ENCODE measurements at regions not wholly inside any gene's neighbourhood (a gene's known extent, or its start where the extent isn't known, plus 50 kb on each side); places are given as distances from the start of the nearest gene placed in this dataset.
"Not testable (repeated sequence)": the region's sequence is repeated elsewhere in the genome, so short reads cannot be mapped to it uniquely, and the experiment has no call there.

- DNase-seq = no peak
Observed at GRCh38 chr13:87878706-87879105, 207.5 kb downstream of the SLITRK5 start.

DNA sequence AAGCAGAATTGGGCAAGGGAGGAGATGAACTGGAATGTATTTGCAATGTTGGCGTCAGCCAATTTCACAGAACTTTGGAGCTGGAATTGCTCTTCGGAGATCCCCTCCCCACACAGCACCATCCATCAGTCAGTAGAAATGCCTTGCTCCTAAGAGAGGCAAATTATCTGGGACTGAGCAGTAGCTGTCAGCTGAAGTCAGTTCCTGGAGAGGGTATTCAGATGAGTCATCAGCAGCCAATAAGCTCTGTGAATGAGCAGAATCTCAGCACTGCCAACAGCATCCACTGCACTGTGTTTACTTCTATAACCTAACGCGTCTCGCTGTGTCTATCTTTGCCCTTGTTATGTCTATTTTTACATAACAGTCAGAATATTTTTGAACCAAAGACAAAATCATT is 213.7 kb downstream of the SLITRK5 start:
- DNase-seq = no peak

DNA sequence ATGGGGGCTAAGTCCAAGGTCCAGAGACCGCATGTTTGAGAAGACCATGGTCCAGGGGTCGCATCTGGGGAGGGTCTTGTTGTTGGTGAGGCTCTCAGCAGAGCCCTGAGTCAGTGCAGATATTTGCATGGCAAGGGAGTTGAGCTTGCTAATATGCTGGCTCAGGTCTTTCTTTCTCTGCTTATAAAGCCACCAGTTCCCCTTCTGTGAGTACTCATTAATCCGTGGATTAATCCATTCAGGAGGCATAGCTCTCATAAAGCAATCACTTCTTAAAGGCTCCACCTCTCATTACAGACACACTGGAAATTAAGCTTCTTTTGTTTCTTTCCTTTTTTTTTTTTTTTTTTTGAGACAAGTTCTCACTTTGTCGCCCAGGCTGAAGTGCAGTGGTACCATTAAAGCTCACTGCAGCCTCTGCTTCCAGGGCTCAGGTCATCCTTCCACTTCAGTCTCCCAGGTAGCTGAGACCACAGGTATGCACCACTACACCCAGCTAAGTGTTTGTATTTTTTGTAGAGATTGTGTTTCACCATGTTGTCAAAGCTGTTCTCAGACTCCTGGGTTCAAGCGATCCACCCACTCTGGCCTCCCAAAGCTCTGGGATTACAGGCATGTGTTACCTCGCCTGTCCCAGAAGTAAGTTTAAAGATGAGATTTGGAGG is 216.4 kb downstream of the SLITRK5 start:
- DNase-seq = no peak

GRCh38 chr13:87889254-87889653 is 218.1 kb downstream of the SLITRK5 start:
- DNase-seq = no peak

GRCh38 chr13:87893186-87893585 is 222.0 kb downstream of the SLITRK5 start:
- no peak for DNase-seq

- DNase-seq = no peak
Observed at GRCh38 chr13:87894059-87894458, 222.9 kb downstream of the SLITRK5 start.

GRCh38 chr13:87903553-87903952 is 232.4 kb downstream of the SLITRK5 start:
- DNase-seq = no peak

DNA sequence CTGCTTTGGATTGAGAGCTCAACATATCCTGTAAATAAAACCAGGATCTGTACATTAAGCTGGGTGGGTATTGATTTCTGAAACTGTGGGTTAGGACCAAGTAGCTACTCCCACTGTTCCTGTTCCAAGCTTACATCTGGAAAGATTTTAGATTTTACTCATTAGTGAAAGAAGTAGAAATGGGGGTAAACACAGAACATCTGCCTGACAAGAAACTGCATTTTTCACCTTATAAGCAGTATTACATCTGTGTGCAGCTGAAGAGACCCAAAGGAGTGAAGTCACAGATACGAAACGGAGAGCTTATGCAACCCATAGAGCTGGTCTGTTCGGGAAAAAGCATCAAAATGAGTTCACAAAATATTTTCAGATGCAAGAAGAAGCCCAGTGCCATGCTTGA is 235.2 kb downstream of the SLITRK5 start:
- no peak for DNase-seq

GRCh38 chr13:87907202-87907601 is 236.0 kb downstream of the SLITRK5 start:
- DNase-seq = no peak

DNA sequence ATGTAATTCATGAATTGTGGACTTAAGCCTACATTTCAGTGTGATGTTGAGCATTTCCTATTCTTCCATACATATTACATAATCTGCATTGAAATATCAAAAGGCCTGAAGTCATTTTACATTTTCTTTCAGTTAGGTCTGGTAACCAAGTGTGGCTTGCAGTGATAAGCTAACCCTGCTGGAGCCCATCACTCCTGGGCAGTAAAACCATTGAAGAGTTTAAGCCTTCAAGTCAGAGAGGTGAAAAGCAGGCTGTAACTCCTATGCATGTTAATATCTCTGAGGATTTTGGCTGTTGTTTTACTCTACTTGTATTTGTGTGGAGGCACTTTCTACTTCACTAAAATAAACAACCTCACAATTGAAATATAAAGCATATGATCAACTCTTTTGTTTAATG is 248.8 kb downstream of the SLITRK5 start:
- no peak for DNase-seq

GRCh38 chr13:87923753-87924152 is 252.6 kb downstream of the SLITRK5 start:
- DNase-seq = no peak

- no peak for DNase-seq
Observed at GRCh38 chr13:87925006-87925405, 253.8 kb downstream of the SLITRK5 start.

- no peak for DNase-seq
Observed at GRCh38 chr13:87940776-87941175, 269.6 kb downstream of the SLITRK5 start.

GRCh38 chr13:87941226-87941625 is 270.1 kb downstream of the SLITRK5 start:
- no peak for DNase-seq

DNA sequence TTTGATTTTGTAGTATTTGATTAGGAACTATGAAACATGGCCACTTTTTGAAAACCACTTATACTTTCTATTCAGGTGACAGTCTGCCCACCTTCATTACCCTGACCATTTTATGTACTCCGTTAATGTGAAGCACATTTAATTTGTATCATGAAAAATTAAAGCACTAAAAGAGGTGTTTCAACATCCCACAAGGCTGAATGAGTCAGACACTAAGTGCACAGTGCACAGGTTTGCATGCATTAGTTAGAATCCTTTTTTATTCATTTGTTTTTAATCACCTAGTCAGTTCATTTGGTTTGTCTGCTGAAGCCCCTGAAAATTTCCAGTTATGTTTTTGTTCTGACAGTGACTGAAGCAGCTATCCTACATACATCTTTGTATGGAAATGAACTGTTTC is 271.0 kb downstream of the SLITRK5 start:
- DNase-seq = no peak

DNA sequence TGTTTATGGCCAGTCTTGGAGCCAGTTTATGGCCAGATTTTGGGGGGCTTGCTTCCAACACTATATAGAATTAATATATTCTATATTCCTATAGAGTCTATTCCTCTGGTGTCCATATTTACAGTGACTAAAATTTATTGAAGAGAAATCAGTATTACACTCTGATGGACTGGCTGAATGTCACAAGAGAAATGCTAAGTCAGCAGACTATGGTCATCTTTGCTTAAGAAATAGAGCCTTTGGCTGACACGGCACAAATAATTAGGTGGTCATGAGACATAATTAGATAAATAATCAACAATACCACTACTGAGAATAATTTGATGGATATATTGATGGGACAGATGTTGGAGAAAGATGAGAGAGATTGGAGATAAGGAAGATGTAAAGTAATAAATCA is 272.9 kb downstream of the SLITRK5 start:
- DNase-seq = no peak

DNA sequence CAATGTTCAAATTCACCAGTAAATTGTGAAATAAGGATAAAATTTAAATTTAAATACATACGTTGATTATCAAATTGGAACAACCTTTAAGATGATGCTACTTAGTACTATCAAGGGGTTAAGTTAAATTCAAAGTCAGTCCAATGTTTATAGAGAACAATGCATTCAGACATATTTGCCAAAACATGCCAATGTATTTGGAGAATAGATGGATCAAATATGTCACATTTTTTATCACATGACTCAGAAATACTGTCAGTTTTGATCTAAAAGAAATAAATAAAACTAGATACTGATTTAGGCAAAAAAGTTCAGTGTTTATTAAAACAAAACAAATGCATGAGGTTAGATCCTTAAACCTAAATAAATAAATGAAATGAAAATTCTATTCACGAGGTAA is 281.2 kb downstream of the SLITRK5 start:
- DNase-seq = no peak

DNA sequence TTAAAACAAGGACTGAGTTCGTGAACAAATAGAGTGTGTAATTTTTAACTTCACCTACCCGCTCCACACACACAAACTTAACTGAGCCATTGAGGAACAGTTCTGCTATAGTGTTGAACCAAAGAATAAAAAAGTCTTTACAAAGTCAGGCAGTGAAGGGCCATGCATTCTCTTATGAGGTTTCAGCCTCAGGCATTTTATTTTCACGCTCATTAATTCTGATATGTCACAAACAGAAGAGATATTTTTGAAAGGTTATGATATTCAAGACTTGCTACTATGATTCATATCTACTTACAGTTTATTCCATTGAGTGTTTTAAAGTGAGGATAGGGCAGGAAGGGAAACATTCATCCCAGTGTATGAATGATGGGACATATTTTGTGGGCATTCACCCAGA is 282.2 kb downstream of the SLITRK5 start:
- DNase-seq = no peak

DNA sequence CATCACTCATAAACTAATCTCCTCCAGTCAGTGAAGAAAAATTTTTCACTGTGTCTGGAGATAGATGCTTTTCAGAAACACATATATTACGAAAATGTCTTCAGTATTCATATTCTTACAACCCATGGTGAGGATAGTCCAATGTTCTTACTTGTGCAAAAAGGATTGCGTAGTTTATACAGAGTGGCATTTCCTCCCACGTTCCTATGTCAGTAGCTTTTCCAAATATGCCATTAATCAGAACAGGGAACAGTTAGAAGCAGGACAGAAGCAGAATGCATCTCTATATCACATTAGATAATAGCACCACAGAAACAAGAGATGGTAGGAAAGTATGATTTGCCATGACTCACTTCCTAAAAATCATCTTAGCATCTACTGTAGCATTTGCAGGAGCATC is 282.9 kb downstream of the SLITRK5 start:
- DNase-seq = no peak

DNA sequence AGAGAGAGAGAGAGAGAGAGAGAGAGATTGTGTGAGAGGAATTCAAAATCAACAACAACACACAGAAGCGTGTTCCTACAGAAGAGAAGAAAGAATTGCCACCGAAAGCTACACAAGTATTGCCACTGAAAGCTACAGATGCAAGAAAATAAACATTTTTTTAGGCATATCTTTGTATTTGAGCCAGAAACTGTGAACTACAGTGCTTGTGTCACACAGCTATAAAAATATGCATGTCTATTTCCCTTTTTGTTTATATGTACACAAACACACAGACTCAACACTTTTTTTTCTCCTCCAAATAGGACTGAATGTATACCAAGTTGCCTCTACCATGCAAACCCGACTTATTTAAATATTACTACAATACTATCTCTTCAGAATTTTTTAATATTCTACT is 290.4 kb downstream of the SLITRK5 start:
- DNase-seq = no peak

DNA sequence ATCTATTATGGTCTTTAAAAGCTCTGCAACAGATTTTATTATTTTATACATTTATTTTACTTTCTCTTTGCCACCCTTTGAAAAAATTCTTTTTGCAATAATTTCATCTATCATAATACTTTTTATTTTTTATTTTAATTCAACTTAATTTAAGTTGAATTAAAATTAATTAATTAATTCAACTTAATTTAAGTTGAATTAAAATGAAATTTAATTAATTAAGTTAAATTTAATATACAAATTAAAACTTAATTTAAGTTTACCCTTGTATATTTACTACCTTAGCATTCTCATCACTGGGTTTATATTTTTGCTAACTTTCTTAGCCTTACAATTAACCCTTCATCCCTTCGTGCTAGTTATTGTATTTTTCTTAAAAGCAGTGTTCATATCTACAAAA is 301.4 kb downstream of the SLITRK5 start:
- DNase-seq = no peak

- no peak for DNase-seq
Observed at GRCh38 chr13:87975035-87975434, 303.9 kb downstream of the SLITRK5 start.

GRCh38 chr13:87976650-87977049 is 305.5 kb downstream of the SLITRK5 start:
- DNase-seq = not testable (repeated sequence)

DNA sequence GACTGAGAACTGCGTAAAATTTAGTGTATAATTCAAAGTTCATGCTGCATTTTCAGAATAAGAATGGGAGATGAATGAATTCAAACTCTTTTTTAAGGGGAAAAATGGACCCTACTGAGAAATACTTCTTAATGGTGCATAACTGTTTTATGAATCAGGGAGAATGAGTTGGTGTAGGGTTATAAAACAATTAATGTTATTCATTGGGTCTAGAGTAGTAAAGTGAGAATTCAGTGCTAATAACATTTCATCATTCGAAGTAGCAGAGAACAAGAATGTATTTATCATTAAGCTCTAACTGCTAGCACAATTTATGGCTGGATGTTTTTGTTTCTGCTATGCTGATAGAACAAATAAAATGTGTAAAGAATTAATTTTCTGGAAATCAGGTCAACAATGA is 310.2 kb downstream of the SLITRK5 start:
- no peak for DNase-seq

- DNase-seq = no peak
Observed at GRCh38 chr13:87982400-87982799, 311.2 kb downstream of the SLITRK5 start.

Measured in activated effector memory CD4-positive, alpha-beta T cell treated with anti-CD3 and anti-CD28 coated beads, Interleukin-2, amount 50 U/mL, for 16 hours (primary cell).